Dendritic cell treated with granulocyte-macrophage colony-stimulating factor and Interleukin-4, amounts not matched to agents 40 ng/mL and 50 ng/mL, for 4 days (primary cell): ENCODE measurements at regions not wholly inside any gene's neighbourhood (a gene's known extent, or its start where the extent isn't known, plus 50 kb on each side); places are given as distances from the start of the nearest gene placed in this dataset.

ENCODE experiments used
- H3K27ac Mint-ChIP-seq: one replicate; pipeline ENCODE4 v1.8.0; 2022; ENCODE audit warnings: mild to moderate bottlenecking, mixed read lengths
- H3K27me3 Mint-ChIP-seq: one replicate; pipeline ENCODE4 v1.8.0; 2022; ENCODE audit warnings: mild to moderate bottlenecking, mixed read lengths
- H3K36me3 Mint-ChIP-seq: one replicate; pipeline ENCODE4 v1.8.0; 2022; ENCODE audit warnings: low read depth, mixed read lengths
- H3K4me1 Mint-ChIP-seq: one replicate; pipeline ENCODE4 v1.8.0; 2022; ENCODE audit warnings: low read depth, mixed read lengths
- H3K4me3 Mint-ChIP-seq: one replicate; pipeline ENCODE4 v1.8.0; 2022; ENCODE audit warnings: mild to moderate bottlenecking, moderate library complexity, mixed read lengths
- H3K9me3 Mint-ChIP-seq: one replicate; pipeline ENCODE4 v1.8.0; 2022; ENCODE audit warnings: mixed read lengths
- intact Hi-C: fragments of 100-400 bp; cut with micrococcal nuclease; formaldehyde crosslinking; loops from one replicate; pipeline ENCODE4 v1.15.0; 2022

DNA sequence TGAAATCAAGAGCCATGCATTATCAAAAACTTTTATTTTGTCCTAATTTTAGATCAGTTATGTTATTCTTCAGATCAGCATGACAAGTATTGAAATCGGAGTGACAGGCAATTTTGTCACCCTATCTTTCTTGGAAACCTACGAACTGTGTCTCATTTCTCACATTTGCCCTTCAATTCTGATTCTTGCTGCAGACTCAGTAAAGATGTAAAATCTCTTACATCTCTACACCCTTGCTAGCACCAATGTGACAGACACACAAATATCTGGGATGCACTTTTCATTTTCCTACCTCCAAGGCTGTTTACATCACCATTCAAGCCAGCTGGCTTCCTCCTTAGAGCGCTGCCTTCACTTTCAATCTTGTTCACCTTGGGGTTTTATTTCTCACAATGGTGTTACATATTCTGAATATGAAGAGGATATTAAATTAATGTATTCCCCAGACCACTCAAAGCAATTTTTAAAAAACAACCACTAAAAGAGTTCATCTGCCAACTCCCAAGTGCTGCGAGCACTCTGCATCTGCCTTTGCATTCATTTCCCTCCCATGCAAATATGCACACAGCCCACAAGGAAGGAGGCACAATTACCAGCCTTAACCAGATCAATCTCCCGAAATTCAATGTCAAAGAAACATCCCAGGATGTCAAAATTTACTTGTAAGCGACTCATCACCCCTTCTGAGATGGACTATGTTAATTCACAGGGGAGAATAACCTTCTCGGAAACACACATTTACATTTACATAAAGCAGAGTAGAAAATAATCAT, 164.3 kb downstream of the ENC1 start:
- Mint-ChIP-seq H3K27ac (no peak overlapping the region), H3K9me3 (no peaks in the 10 kb centered on the region), H3K36me3 (no peaks in the 10 kb centered on the region), H3K4me3 (no peak overlapping the region), H3K4me1 (no peaks in the 10 kb centered on the region), H3K27me3 (no peaks in the 10 kb centered on the region)
- intact Hi-C loops = no loop called here

DNA sequence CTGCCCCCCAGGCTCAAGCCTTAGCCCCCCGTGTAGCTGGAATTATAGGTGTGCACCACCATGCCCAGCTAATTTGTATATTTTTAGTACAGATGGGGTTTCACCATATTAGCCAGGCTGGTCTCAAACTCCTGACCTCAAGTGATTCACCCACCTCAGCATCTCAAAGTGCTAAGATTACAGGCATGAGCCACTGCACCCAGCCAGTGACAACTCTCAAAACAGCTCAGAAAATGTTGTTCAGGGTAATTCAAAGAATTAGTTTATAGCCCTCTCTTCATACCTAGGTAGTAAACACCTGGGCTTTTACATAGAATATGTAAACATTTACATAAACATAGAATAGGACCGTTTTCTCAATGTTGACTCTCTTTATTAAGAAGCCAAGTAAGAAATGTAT, 168.7 kb downstream of the ENC1 start:
- H3K4me3 Mint-ChIP-seq = no peak overlapping the region
- no peaks in the 10 kb centered on the region for H3K9me3 Mint-ChIP-seq
- no peak overlapping the region for H3K27ac Mint-ChIP-seq
- H3K27me3 Mint-ChIP-seq = no peaks in the 10 kb centered on the region
- no peaks in the 10 kb centered on the region for H3K36me3 Mint-ChIP-seq
- no peaks in the 10 kb centered on the region for H3K4me1 Mint-ChIP-seq
- intact Hi-C loops = no loop called here

DNA sequence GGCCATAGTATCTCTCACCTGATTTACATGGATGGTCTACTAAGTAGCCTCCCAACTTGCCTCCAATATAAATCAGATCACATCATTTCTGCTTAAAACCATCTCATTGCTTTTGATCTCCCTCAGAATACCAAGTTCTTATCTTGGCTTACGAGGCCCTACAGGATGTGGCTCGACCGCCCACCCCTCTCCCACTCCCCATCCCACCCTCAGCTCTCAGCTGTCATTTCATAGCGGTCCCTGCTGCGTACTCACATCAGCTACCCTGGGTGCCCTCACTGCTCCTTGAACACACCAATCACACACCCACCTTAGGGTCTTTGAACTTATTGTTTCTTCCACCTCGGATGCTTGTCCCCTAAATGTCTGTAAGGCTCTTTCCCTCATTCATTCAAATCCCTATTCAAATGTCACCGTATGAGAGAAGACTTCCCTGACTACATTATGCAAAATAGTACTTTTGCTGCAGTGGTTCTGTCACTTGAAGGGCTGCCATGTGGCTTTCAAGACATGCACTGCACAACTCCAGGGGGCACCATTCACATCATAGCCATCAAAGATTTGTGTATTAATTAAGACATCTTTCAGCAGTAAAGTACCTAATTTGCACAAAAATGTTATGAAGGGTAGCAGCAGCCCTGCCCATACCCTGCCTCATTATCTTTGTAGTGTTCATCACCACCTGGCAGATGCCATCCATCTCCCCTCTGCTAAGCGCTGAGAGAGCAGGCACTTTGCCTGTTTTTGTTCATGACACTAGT, 171.1 kb downstream of the ENC1 start:
- Mint-ChIP-seq H3K4me3 (no peak overlapping the region), H3K27ac (no peak overlapping the region), H3K4me1 (no peaks in the 10 kb centered on the region), H3K36me3 (no peaks in the 10 kb centered on the region), H3K27me3 (no peaks in the 10 kb centered on the region), H3K9me3 (no peaks in the 10 kb centered on the region)
- intact Hi-C loops = no loop called here

DNA sequence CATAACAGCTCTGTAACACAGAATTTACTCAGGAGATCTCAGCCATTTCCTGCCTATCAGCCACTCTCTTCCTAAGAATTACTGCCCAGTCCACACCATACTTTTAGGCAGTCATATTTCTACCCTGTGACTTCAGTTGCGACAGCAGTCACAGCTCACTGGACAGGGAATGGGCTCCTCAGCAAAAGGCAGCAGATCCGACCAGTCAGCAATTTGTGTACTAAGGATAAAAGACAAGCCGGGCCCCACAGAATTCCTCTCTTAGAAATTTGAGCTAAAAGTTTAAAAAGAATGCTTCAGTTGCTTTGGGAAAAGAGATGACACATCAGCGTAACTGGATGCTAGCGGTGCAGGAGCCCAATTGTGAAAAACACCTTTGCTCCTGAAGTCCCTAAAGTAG, 172.1 kb downstream of the ENC1 start:
- Mint-ChIP-seq H3K36me3 (no peaks in the 10 kb centered on the region), H3K27me3 (no peaks in the 10 kb centered on the region), H3K4me1 (no peaks in the 10 kb centered on the region), H3K9me3 (no peaks in the 10 kb centered on the region), H3K4me3 (no peak overlapping the region), H3K27ac (no peak overlapping the region)
- intact Hi-C loops = no loop called here

DNA sequence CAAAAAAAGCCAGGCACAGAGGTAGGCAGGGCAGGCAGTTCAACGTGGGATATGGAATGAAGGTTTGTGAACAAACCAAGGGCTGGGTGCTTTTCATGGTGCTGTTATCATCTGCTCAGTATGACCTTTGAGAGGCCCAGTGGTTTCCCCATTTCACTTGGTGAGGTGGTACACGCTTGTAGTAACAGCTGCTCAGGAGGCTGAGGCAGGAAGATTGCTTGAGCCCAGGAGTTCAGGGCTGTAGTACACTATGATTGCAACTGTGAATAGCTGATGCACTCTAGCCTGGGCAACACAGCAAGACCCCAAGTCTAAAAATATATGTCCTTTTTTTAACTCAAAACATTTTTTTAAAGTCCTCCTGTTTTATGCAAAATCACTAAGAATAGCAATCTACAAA, 174.8 kb downstream of the ENC1 start:
- Mint-ChIP-seq H3K9me3 (no peaks in the 10 kb centered on the region), H3K4me3 (no peak overlapping the region), H3K36me3 (no peaks in the 10 kb centered on the region), H3K27ac (no peak overlapping the region), H3K27me3 (no peaks in the 10 kb centered on the region), H3K4me1 (no peaks in the 10 kb centered on the region)
- intact Hi-C loops = no loop called here

DNA sequence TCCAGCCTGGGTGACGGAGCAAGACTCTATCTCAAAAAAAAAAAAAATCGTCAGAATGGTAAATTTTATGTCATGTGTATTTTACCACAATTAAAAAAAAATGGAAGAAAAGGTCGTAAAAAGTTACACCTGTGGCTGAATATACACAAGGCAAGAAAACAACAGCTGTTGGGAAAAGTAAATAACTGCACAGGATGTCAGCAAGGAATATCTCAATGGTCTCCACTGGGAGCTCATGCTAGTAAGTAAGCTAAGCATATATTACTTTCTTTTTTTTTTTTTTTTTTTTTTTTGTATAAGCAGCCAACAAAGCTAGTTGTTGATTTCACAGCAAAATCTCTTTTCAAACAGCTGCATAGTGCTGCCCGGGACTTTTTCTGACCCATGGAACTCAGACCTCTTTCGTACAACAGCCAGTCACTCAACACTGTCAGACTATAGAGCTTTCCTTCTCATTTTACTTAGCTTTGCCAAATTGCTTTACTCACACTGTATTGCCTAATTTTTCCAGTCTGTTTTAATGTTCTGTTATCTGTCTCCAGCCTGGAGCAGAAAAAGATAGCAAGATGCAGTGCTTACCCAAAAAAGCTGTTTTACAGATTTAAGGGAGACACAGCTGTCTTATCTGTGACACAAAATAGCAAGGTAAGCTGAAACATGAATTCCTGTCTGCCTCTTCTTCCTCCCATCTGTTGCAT, 175.9 kb downstream of the ENC1 start:
- no peaks in the 10 kb centered on the region for H3K36me3 Mint-ChIP-seq
- no peaks in the 10 kb centered on the region for H3K27me3 Mint-ChIP-seq
- H3K9me3 Mint-ChIP-seq = no peaks in the 10 kb centered on the region
- no peaks in the 10 kb centered on the region for H3K4me1 Mint-ChIP-seq
- H3K4me3 Mint-ChIP-seq = no peak overlapping the region
- intact Hi-C loops = no loop called here
- H3K27ac Mint-ChIP-seq = no peak overlapping the region

DNA sequence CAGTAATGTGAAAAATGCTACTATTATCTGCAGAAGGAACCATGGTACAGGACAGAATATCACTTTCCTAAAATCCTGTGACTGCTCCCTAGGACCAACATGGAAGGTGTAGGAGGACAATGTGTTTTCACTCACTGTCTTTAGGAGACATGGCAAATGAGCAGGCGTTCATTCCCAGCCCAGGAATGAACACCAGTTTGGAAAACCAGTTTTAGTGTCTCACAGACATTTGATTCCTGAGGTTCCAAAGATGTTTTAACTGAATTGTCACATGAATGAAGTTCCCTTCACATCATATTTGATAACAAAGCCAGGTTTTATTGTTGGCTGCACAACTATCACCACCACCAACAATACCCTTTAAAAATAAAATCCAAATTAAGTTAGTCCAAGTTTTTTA, 178.2 kb downstream of the ENC1 start:
- Mint-ChIP-seq H3K27ac (no peak overlapping the region), H3K9me3 (no peaks in the 10 kb centered on the region), H3K4me1 (no peaks in the 10 kb centered on the region), H3K27me3 (no peaks in the 10 kb centered on the region), H3K36me3 (no peaks in the 10 kb centered on the region), H3K4me3 (no peak overlapping the region)
- intact Hi-C loops = no loop called here

DNA sequence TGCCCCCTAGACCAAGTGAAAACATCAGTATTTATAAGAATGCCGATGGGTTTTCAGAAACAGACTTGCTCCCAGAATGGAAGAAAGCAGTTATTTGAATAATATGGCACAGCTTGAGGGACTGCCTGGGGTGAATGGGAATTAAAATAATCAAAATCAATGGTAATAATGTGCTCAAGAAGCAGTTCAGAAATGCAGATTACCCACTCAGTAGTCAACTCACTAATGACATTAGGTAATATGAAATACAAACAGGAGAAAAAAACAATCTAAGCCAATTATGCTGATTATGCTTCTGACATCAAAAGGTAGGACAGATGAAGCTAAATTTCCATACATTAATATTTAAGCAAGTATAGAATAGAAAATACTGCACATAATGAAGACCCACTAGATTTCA, 179.3 kb downstream of the ENC1 start:
- H3K36me3 Mint-ChIP-seq = no peaks in the 10 kb centered on the region
- H3K9me3 Mint-ChIP-seq = no peaks in the 10 kb centered on the region
- no peaks in the 10 kb centered on the region for H3K4me1 Mint-ChIP-seq
- H3K27ac Mint-ChIP-seq = no peak overlapping the region
- intact Hi-C loops = no loop called here
- no peaks in the 10 kb centered on the region for H3K27me3 Mint-ChIP-seq
- no peak overlapping the region for H3K4me3 Mint-ChIP-seq

DNA sequence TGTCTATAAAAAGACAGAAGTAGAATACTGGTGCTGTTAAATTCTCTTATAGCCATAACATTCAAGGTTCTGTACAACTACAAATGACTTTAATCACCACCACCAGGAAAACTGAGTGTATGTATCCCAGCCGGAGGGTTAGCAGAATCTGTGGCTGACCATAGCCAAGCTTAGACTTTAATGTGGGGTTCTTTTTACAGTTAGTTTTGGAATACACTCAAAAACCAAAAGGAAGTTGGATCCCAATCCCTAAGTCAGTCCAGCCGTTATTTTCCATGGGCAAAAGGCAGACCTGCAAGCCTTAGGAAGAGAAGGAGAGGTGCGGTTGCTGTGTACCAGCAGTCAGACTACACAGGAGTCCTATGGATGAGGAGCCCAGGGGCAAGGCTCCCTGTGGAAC, 179.8 kb downstream of the ENC1 start:
- H3K27me3 Mint-ChIP-seq = no peaks in the 10 kb centered on the region
- no peaks in the 10 kb centered on the region for H3K36me3 Mint-ChIP-seq
- intact Hi-C loops = no loop called here
- H3K27ac Mint-ChIP-seq = no peak overlapping the region
- no peak overlapping the region for H3K4me3 Mint-ChIP-seq
- no peaks in the 10 kb centered on the region for H3K9me3 Mint-ChIP-seq
- no peaks in the 10 kb centered on the region for H3K4me1 Mint-ChIP-seq

DNA sequence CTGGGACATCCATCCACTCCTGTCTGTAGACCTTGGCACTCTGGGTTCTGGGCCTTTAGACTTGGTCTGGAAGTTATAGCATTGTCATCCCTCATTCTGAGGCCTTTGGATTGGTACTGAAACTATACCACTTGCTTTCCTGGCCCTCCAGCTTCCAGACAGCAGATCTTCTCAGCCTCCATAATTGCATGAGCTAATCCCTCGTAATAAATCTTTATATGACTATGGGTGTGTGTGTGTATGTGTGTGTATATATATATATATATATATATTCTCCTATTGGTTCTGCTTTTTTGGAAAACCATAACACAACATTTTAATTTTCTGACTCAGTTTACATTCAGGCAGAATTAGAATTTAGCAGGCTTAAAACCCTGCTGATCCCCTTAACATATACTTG, 180.5 kb downstream of the ENC1 start:
- Mint-ChIP-seq H3K9me3 (no peaks in the 10 kb centered on the region), H3K36me3 (no peaks in the 10 kb centered on the region), H3K27ac (no peak overlapping the region), H3K27me3 (no peaks in the 10 kb centered on the region), H3K4me1 (no peaks in the 10 kb centered on the region), H3K4me3 (no peak overlapping the region)
- intact Hi-C loops = no loop called here

DNA sequence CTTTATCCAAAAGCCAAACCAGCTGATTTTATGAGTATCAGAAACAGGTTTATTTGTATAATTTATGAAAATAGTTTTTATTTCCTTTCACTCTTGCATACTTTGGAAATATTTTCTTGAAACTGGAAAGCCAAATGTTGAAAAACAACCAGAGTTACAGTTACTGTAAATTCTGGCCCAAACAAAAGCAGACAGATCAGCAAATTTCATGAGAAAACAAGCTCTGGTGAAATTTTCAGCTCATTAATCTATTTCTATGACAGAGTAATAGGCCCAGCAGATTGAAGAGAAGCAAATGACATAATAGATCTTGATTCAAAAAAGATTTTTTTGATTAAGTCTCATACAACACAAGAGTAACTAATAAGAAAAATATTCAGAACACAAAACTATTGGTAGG, 182.7 kb downstream of the ENC1 start:
- H3K4me3 Mint-ChIP-seq = no peak overlapping the region
- intact Hi-C loops = no loop called here
- H3K27ac Mint-ChIP-seq = no peak overlapping the region
- H3K9me3 Mint-ChIP-seq = peaks cover 3% of the 10 kb centered on the region
- no peaks in the 10 kb centered on the region for H3K27me3 Mint-ChIP-seq
- H3K36me3 Mint-ChIP-seq = no peaks in the 10 kb centered on the region
- peaks cover 7% of the 10 kb centered on the region for H3K4me1 Mint-ChIP-seq

DNA sequence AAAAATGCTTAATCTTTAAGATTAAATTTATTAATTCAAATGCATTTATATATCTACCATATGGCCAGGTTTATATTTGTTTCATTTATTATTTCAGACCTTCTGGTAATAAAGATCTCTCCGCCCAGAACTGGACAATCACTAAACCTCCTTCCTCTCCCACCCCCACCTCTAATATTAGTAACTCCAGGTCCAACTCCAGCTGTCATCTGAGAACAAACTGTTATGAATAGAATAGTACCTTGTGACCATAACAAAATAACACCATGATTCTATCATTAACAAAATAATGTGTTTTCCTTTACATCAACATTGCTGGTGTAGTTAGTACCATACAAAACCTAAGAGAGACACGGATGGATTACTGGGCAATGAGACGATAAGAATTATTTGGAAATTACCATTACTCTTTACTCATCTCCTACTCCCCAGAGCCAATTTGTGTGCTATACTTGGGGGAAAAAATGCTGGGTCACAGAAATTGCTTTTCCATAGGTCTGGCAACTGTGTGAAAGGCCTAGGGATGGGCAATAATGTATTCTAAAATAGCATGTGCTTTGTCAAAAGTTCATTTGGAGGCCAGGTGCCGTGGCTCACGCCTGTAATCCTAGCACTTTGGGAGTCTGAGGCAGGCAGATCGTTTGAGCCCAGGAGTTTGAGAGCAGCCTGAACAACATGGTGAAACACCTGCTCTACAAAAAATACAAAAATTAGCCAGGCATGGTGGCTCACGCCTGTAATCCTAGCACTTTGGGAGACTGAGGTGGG, 186.1 kb downstream of the ENC1 start:
- no peaks in the 10 kb centered on the region for H3K36me3 Mint-ChIP-seq
- H3K27me3 Mint-ChIP-seq = no peaks in the 10 kb centered on the region
- H3K4me3 Mint-ChIP-seq = no peak overlapping the region
- no peak overlapping the region for H3K27ac Mint-ChIP-seq
- intact Hi-C loops = no loop called here
- H3K4me1 Mint-ChIP-seq = peaks cover 14% of the 10 kb centered on the region
- peaks cover 12% of the 10 kb centered on the region for H3K9me3 Mint-ChIP-seq

DNA sequence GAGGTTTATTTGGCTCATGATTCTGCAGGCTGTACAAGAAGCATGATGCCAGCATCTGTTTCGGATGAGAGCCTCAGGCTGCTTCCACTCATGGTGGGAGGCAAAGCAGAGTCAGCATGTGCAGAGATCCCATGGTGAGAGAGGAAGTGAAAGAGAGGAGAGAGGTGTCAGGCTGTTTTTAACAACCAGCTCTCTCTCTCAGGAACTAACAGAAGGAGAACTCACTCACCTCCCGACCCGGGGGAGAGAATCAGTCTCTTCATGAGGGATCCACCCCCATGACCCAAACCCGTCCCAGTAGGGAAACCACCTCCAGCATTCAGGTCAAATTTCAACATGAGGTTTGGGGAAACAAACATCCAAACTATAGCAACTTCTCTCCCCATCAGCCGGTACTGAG, 187.7 kb downstream of the ENC1 start:
- no peaks in the 10 kb centered on the region for H3K36me3 Mint-ChIP-seq
- peaks cover 26% of the 10 kb centered on the region for H3K4me1 Mint-ChIP-seq
- no peak overlapping the region for H3K4me3 Mint-ChIP-seq
- H3K27me3 Mint-ChIP-seq = no peaks in the 10 kb centered on the region
- H3K9me3 Mint-ChIP-seq = peaks cover 12% of the 10 kb centered on the region
- intact Hi-C loops = no loop called here
- H3K27ac Mint-ChIP-seq = no peak overlapping the region

DNA sequence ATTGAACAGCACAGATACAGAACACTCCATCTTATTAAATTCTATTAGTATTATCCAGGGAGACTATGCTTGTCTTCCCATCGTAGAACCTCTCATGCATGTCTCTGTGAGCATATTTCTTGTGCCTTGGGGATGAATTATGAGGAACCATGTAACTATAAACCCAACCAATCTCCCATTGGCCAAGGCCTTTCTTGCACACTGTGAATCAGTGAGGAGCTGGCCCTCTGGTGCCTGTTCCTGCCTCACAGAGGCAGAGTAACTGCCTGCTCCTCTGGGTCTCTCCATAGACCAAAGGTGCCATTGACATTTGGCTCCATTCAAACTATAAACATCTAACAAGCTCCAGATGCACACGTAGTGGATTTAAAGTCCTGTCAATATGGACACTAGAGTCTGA, 190.4 kb downstream of the ENC1 start:
- Mint-ChIP-seq H3K4me3 (no peak overlapping the region), H3K27me3 (no peaks in the 10 kb centered on the region), H3K27ac (no peak overlapping the region), H3K36me3 (no peaks in the 10 kb centered on the region), H3K9me3 (peaks cover 12% of the 10 kb centered on the region), H3K4me1 (peaks cover 26% of the 10 kb centered on the region)
- intact Hi-C loops = no loop called here
